Trophoblast cell (in vitro differentiated cells and primary cell): ENCODE measurements at regions not wholly inside any gene's neighbourhood (a gene's known extent, or its start where the extent isn't known, plus 50 kb on each side); places are given as distances from the start of the nearest gene placed in this dataset.

Experiments used
- DNase-seq, 2 donors: peaks; one replicate each; pipeline ENCODE4 v3.0.0-alpha.2; 2016
- H2AFZ ChIP-seq: 2 replicates; pipeline ENCODE4 v1.6.1; 2013; ENCODE audit warnings: low read length, moderate library complexity, mild to moderate bottlenecking; ENCODE audit not compliant: insufficient read depth, poor library complexity
- H2AK5ac ChIP-seq: 2 replicates; pipeline ENCODE4 v1.6.1; 2013; ENCODE audit warnings: mild to moderate bottlenecking, low read length
- H2BK120ac ChIP-seq: 2 replicates; pipeline ENCODE4 v1.6.1; 2013; ENCODE audit warnings: low read length, mild to moderate bottlenecking, moderate library complexity; ENCODE audit not compliant: insufficient read depth, poor library complexity
- H2BK12ac ChIP-seq: 2 replicates; pipeline ENCODE4 v1.6.1; 2013; ENCODE audit warnings: mild to moderate bottlenecking, low read length, moderate library complexity
- H2BK5ac ChIP-seq: 2 replicates; pipeline ENCODE4 v1.6.1; 2013; ENCODE audit warnings: low read length, low read depth, moderate library complexity, mild to moderate bottlenecking; ENCODE audit not compliant: poor library complexity
- H3K14ac ChIP-seq: 2 replicates; pipeline ENCODE4 v1.6.1; 2013; ENCODE audit warnings: mild to moderate bottlenecking, low read length
- H3K18ac ChIP-seq: 2 replicates; pipeline ENCODE4 v1.6.1; 2013; ENCODE audit warnings: mild to moderate bottlenecking, low read length
- H3K23ac ChIP-seq: 2 replicates; pipeline ENCODE4 v1.6.1; 2013; ENCODE audit warnings: low read length
- H3K27ac ChIP-seq: 2 replicates; pipeline ENCODE4 v1.5.1; 2013; ENCODE audit warnings: low read depth, mild to moderate bottlenecking, inconsistent platforms, low read length, moderate library complexity
- H3K27me3 ChIP-seq: 2 replicates; pipeline ENCODE4 v1.6.1; 2013; ENCODE audit warnings: inconsistent platforms, mild to moderate bottlenecking, low read length, moderate library complexity; ENCODE audit not compliant: insufficient read depth
- H3K36me3 ChIP-seq, 2 experiments: 1 replicate in 1 of 2; 2 replicates in 1 of 2; pipeline ENCODE4 v1.6.1; 2013; ENCODE audit warnings: low read length in 2 of 2, mild to moderate bottlenecking in 2 of 2, moderate library complexity in 1 of 2; ENCODE audit not compliant: insufficient read depth in 2 of 2, control insufficient read depth in 1 of 2
- H3K4ac ChIP-seq: 2 replicates; pipeline ENCODE4 v1.6.1; 2013; ENCODE audit warnings: low read depth, mild to moderate bottlenecking, low read length, moderate library complexity
- H3K4me1 ChIP-seq, 2 experiments: 1 replicate in 1 of 2; 2 replicates in 1 of 2; pipeline ENCODE4 v1.6.1; 2013; ENCODE audit warnings: low read length in 2 of 2, mild to moderate bottlenecking in 2 of 2, moderate library complexity in 1 of 2; ENCODE audit not compliant: insufficient read depth in 2 of 2, control insufficient read depth in 1 of 2
- H3K4me2 ChIP-seq: 2 replicates; pipeline ENCODE4 v1.6.1; 2013; ENCODE audit warnings: inconsistent platforms, mild to moderate bottlenecking, low read length, moderate library complexity
- H3K4me3 ChIP-seq: 2 replicates; pipeline ENCODE4 v1.5.1; 2013; ENCODE audit warnings: mild to moderate bottlenecking, low read depth, low read length, inconsistent platforms
- H3K79me1 ChIP-seq: one replicate; pipeline ENCODE4 v1.6.1; 2013; ENCODE audit warnings: low read length
- H3K79me2 ChIP-seq: 2 replicates; pipeline ENCODE4 v1.6.1; 2013; ENCODE audit warnings: low read length, mild to moderate bottlenecking; ENCODE audit not compliant: control insufficient read depth, insufficient read depth, poor library complexity
- H3K9ac ChIP-seq: 2 replicates; pipeline ENCODE4 v1.6.1; 2013; ENCODE audit warnings: mild to moderate bottlenecking, low read length
- H3K9me3 ChIP-seq: 2 replicates; pipeline ENCODE4 v1.6.1; 2013; ENCODE audit warnings: low read depth, mild to moderate bottlenecking, control low read depth, inconsistent platforms, low read length; ENCODE audit not compliant: insufficient read depth
- H4K12ac ChIP-seq: 2 replicates; pipeline ENCODE4 v1.6.1; 2013; ENCODE audit warnings: low read depth, mild to moderate bottlenecking, low read length, moderate library complexity
- H4K8ac ChIP-seq: 2 replicates; pipeline ENCODE4 v1.6.1; 2013; ENCODE audit warnings: low read depth, mild to moderate bottlenecking, low read length, moderate library complexity
- H4K91ac ChIP-seq: one replicate; pipeline ENCODE4 v1.6.1; 2013; ENCODE audit warnings: low read depth, mild to moderate bottlenecking, low read length, moderate library complexity
- WGBS: extraction: QIAGEN DNeasy Blood & Tissue Kit; methylation state at CpG from one replicate; pipeline ENCODE4 v1.1.7; 2013; ENCODE audit warnings: missing lambda C conversion rate; ENCODE audit not compliant: insufficient read length, insufficient coverage; ENCODE audit errors: extremely low coverage; 5-methylcytosine and 5-hydroxymethylcytosine counted together

DNA sequence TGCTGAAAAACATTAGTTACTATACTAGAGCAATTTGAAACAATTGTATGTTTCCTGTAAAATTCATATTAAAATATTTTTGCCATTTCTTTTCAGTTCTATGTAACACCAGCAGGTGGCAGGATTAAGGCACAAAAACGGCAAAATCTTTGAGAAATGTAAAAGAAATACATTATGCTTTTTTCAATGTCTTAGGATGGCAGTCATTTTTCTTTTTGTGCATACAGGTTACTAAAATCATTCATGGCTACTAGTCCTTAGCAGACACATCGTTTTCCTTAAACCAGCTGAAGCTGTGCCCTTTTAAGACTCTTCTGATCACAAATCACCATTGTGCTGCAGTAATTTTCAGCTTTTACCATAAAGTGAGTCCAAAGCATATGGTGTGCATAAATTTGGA lies 800.7 kb upstream of the SLITRK5 start:
- Histone ChIP-seq H3K9ac (no peak overlapping the region), H3K9me3 (no peaks in the 10 kb centered on the region), H2BK12ac (no peak overlapping the region), H3K14ac (no peak overlapping the region), H3K27me3 (no peaks in the 10 kb centered on the region), H4K8ac (no peak overlapping the region), H3K18ac (no peak overlapping the region), H4K91ac (no peak overlapping the region), H3K23ac (no peak overlapping the region), H3K79me2 (no peaks in the 10 kb centered on the region), H2BK5ac (no peak overlapping the region), H3K4ac (no peak overlapping the region), H3K79me1 (no peaks in the 10 kb centered on the region), H4K12ac (no peak overlapping the region), H3K27ac (no peak overlapping the region), H2AK5ac (no peak overlapping the region), H3K4me3 (no peak overlapping the region), H3K4me1 (no peaks in the 10 kb centered on the region), H3K36me3 (no peaks in the 10 kb centered on the region), H2BK120ac (no peak overlapping the region), H3K4me2 (no peak overlapping the region), H2AFZ (no peak overlapping the region)
- WGBS = no CpG with 5 or more reads among the region's 2 CpGs
- peak in 1 of 2 donors; percentile 51 for DNase-seq

DNA sequence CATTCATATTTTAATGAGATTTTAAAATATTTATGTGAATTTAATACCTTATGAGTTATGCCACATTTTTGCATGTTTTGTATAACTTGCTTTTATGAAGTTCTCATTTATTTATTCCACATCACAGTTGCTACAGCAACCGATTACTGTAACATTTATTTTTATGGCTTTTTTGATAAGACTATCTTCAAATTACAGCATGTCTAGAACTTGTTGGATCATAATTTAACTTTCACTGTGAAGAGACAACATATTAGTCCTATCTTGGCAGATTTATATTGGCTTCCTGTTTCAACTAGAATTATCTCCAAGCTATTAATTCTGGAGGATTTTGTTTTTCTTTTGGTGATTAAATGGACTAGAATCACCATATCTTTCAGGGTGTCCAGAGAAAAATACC lies 793.7 kb upstream of the SLITRK5 start:
- Histone ChIP-seq H3K27ac (no peak overlapping the region), H3K79me2 (no peaks in the 10 kb centered on the region), H3K4me2 (no peak overlapping the region), H3K4ac (no peak overlapping the region), H2AK5ac (no peak overlapping the region), H3K27me3 (no peaks in the 10 kb centered on the region), H4K12ac (no peak overlapping the region), H3K23ac (no peak overlapping the region), H3K9ac (no peak overlapping the region), H3K14ac (no peak overlapping the region), H3K79me1 (no peaks in the 10 kb centered on the region), H2AFZ (no peak overlapping the region), H3K18ac (no peak overlapping the region), H3K36me3 (no peaks in the 10 kb centered on the region), H2BK12ac (no peak overlapping the region), H2BK120ac (no peak overlapping the region), H4K8ac (no peak overlapping the region), H3K9me3 (no peaks in the 10 kb centered on the region), H3K4me3 (no peak overlapping the region), H2BK5ac (no peak overlapping the region), H4K91ac (no peak overlapping the region), H3K4me1 (no peaks in the 10 kb centered on the region)
- WGBS = no CpG with 5 or more reads among the region's 1 CpG
- no peak for DNase-seq

DNA sequence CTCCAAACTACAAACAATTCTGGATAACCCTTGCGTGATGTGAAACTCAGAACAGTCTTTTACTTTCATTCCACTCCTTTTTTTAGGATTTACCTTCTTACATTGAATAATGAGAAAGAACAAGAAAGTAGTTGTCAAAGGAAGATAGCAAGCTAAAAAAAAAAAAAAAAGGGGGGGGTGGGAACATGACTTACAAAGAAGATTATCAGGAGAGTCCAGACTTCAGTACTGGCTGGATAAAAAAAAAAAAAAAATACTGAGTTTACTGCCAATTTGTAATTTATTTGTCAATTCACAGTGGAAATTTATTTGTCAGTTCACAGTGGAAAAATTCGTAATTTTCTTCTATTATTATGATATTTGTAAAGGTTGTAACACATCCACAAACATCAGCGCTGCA lies 792.4 kb upstream of the SLITRK5 start:
- H3K4me3 ChIP-seq = no peak overlapping the region
- no peak overlapping the region for H3K18ac ChIP-seq
- no peak overlapping the region for H2AK5ac ChIP-seq
- H2BK5ac ChIP-seq = no peak overlapping the region
- H3K9me3 ChIP-seq = no peaks in the 10 kb centered on the region
- H3K23ac ChIP-seq = no peak overlapping the region
- H3K27me3 ChIP-seq = no peaks in the 10 kb centered on the region
- H3K4ac ChIP-seq = no peak overlapping the region
- no peak overlapping the region for H3K4me2 ChIP-seq
- no peak overlapping the region for H3K27ac ChIP-seq
- no peak overlapping the region for H3K9ac ChIP-seq
- no peaks in the 10 kb centered on the region for H3K36me3 ChIP-seq
- H3K79me2 ChIP-seq = no peaks in the 10 kb centered on the region
- no peak overlapping the region for H2AFZ ChIP-seq
- no peaks in the 10 kb centered on the region for H3K79me1 ChIP-seq
- no peak overlapping the region for H4K12ac ChIP-seq
- H4K8ac ChIP-seq = no peak overlapping the region
- WGBS = no CpG with 5 or more reads among the region's 3 CpGs
- no peak overlapping the region for H4K91ac ChIP-seq
- H2BK120ac ChIP-seq = no peak overlapping the region
- H2BK12ac ChIP-seq = no peak overlapping the region
- H3K4me1 ChIP-seq = no peaks in the 10 kb centered on the region
- no peak for DNase-seq
- no peak overlapping the region for H3K14ac ChIP-seq

DNA sequence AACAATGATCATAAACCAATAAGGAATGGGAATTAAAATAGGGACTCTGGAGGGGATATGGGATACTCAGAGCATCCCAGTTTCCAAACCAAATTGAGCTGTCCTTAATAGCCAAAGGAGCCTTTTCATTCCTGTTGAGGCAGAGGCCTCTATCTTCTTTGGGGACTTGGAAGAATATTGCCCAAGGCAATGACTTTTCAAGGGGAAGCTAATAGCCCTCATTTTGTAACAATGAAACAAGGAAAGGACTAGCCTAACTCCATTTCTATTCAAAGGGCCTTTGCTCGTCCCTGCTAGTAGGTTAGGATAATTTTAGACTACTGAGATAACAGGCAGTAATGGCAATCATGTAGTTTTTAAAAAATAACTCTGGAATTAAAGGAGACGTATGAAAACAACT lies 789.8 kb upstream of the SLITRK5 start:
- Histone ChIP-seq H4K8ac (no peak overlapping the region), H3K4me1 (no peaks in the 10 kb centered on the region), H3K27ac (no peak overlapping the region), H3K27me3 (no peaks in the 10 kb centered on the region), H3K4ac (no peak overlapping the region), H3K23ac (no peak overlapping the region), H3K9me3 (no peaks in the 10 kb centered on the region), H3K79me2 (no peaks in the 10 kb centered on the region), H2BK12ac (no peak overlapping the region), H3K14ac (no peak overlapping the region), H4K91ac (no peak overlapping the region), H2AK5ac (no peak overlapping the region), H3K18ac (no peak overlapping the region), H3K4me3 (no peak overlapping the region), H3K79me1 (no peaks in the 10 kb centered on the region), H3K36me3 (no peaks in the 10 kb centered on the region), H3K4me2 (no peak overlapping the region), H2AFZ (no peak overlapping the region), H2BK120ac (no peak overlapping the region), H3K9ac (no peak overlapping the region), H2BK5ac (no peak overlapping the region), H4K12ac (no peak overlapping the region)
- WGBS = no CpG with 5 or more reads among the region's 2 CpGs
- no peak for DNase-seq
